IMR-90 (cell line): ENCODE measurements at regions not wholly inside any gene's neighbourhood (a gene's known extent, or its start where the extent isn't known, plus 50 kb on each side); places are given as distances from the start of the nearest gene placed in this dataset.

ENCODE experiments used
- BHLHE40 ChIP-seq: fragments of 150-350 bp; IDR thresholded peaks from 2 replicates; pipeline ENCODE4 v1.6.1; 2016; ENCODE audit warnings: mild to moderate bottlenecking, low read depth, low read length
- CEBPB ChIP-seq: IDR thresholded peaks from 2 replicates; pipeline ENCODE4 v1.6.1; 2012; ENCODE audit warnings: low read depth, low read length, improper control_type of control experiment
- CHD1 ChIP-seq: IDR thresholded peaks from 2 replicates; pipeline ENCODE4 v1.6.1; 2012; ENCODE audit warnings: low read depth, low read length, improper control_type of control experiment
- CTCF ChIP-seq: conservative IDR thresholded peaks from 2 replicates; pipeline ENCODE4 v1.5.1; 2012; ENCODE audit warnings: mild to moderate bottlenecking, low read depth, low read length, improper control_type of control experiment
- FOS ChIP-seq: fragments of 150-350 bp; IDR thresholded peaks from 2 replicates; pipeline ENCODE4 v1.6.1; 2016; ENCODE audit warnings: low read depth, low read length
- MAFK ChIP-seq: IDR thresholded peaks from 2 replicates; pipeline ENCODE4 v1.6.1; 2012; ENCODE audit warnings: low read depth, low read length, improper control_type of control experiment
- MAZ ChIP-seq: IDR thresholded peaks from 2 replicates; pipeline ENCODE4 v1.6.1; 2012; ENCODE audit warnings: low read depth, mild to moderate bottlenecking, low read length, improper control_type of control experiment, moderate library complexity, borderline replicate concordance
- MXI1 ChIP-seq: IDR thresholded peaks from 2 replicates; pipeline ENCODE4 v1.6.1; 2012; ENCODE audit warnings: low read depth, mild to moderate bottlenecking, low read length, moderate library complexity, borderline replicate concordance
- POLR2A ChIP-seq: IDR thresholded peaks from 2 replicates; pipeline ENCODE4 v1.6.1; 2012; ENCODE audit warnings: mild to moderate bottlenecking, low read depth, low read length
- RAD21 ChIP-seq: IDR thresholded peaks from 2 replicates; pipeline ENCODE4 v1.6.1; 2012; ENCODE audit warnings: low read length, improper control_type of control experiment
- RFX5 ChIP-seq: IDR thresholded peaks from 2 replicates; pipeline ENCODE4 v1.8.0; 2012; ENCODE audit warnings: low read depth, mild to moderate bottlenecking, low read length, moderate library complexity
- USF2 ChIP-seq: fragments of 150-350 bp; IDR thresholded peaks from 2 replicates; pipeline ENCODE4 v1.6.1; 2017; ENCODE audit warnings: mild to moderate bottlenecking, antibody characterized with exemption, low read length, low read depth

GRCh38 chr2:242058116-242058680, 188.7 kb downstream of the RTP5 start:
- no peak for TF ChIP-seq POLR2A
- TF ChIP-seq CTCF = no peak
- no peak for TF ChIP-seq USF2
- no peak for TF ChIP-seq RAD21
- TF ChIP-seq RFX5 = no peak
- TF ChIP-seq CEBPB = no peak
- no peak for TF ChIP-seq MXI1
- no peak for TF ChIP-seq FOS
- TF ChIP-seq MAZ = no peak
- no peak for TF ChIP-seq MAFK
- TF ChIP-seq CHD1 = no peak
- no peak for TF ChIP-seq BHLHE40
